Calu3 (cell line): ENCODE measurements at regions not wholly inside any gene's neighbourhood (a gene's known extent, or its start where the extent isn't known, plus 50 kb on each side); places are given as distances from the start of the nearest gene placed in this dataset.

ENCODE experiments used
- BruUV-seq: library from RNA; stranded (reverse); fragments of 400-500 nt; replicated peaks from 2 replicates; lab custom pipeline; 2021; lab: Mats Ljungman, UMichigan
- CTCF ChIA-PET: fragments of 300-600 bp; sonication (Branson Sonifier 250); formaldehyde crosslinking; loops from one replicate; lab custom pipeline; 2022; ENCODE audit warnings: antibody characterized with exemption; lab: Charles Lee
- DNase-seq: peaks from one replicate; pipeline ENCODE4 v3.0.0; 2022
- H3K27ac Mint-ChIP-seq: one replicate; pipeline ENCODE4 v1.8.0; 2022; ENCODE audit warnings: mixed read lengths; ENCODE audit not compliant: unreplicated experiment
- H3K27me3 Mint-ChIP-seq: one replicate; pipeline ENCODE4 v1.8.0; 2022; ENCODE audit warnings: mixed read lengths; ENCODE audit not compliant: unreplicated experiment
- H3K36me3 Mint-ChIP-seq: one replicate; pipeline ENCODE4 v1.8.0; 2022; ENCODE audit warnings: mild to moderate bottlenecking, moderate library complexity, mixed read lengths; ENCODE audit not compliant: insufficient read depth, unreplicated experiment
- H3K4me1 Mint-ChIP-seq: one replicate; pipeline ENCODE4 v1.8.0; 2022; ENCODE audit warnings: mild to moderate bottlenecking, low read depth, mixed read lengths; ENCODE audit not compliant: unreplicated experiment
- H3K4me3 Mint-ChIP-seq: one replicate; pipeline ENCODE4 v1.8.0; 2022; ENCODE audit warnings: mild to moderate bottlenecking, low read depth, moderate library complexity, mixed read lengths; ENCODE audit not compliant: unreplicated experiment
- H3K9me3 Mint-ChIP-seq: one replicate; pipeline ENCODE4 v1.8.0; 2022; ENCODE audit warnings: low read depth, mixed read lengths; ENCODE audit not compliant: unreplicated experiment
- intact Hi-C: fragments of 100-400 bp; cut with micrococcal nuclease; formaldehyde crosslinking; loops from one replicate; pipeline ENCODE4 v1.10.0; 2022; ENCODE audit not compliant: unreplicated experiment
- TF ChIP-seq, protein P1 (sequence below): fragments of 200-600 bp; IDR thresholded peaks from one replicate; pipeline ENCODE4 v1.8.0; 2022; ENCODE audit warnings: antibody characterized with exemption; ENCODE audit not compliant: unreplicated experiment

DNA sequence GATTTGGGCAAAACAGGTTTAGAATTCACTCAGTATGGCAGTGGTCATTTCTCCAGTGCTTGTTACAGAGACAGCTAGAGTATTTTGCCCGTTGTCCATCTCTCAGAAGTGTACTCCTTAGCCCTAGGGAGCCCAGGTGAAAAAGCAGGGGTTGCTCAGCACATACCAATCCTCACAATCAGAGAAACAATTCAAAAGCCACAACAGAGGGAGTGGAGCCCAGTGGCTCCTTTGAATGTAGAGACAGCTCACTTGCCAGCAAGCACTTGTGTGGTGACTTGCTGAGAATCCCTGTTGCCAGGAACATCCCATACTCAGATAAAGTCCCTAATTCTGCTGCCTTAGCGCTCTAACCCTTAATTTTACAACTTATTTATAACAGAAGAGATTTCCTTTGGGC, 1488.3 kb downstream of the RPA4 start:
- Mint-ChIP-seq H3K4me3 (no peak overlapping the region), H3K27me3 (no peaks in the 10 kb centered on the region), H3K9me3 (peaks cover 8% of the 10 kb centered on the region), H3K27ac (no peak overlapping the region), H3K4me1 (no peaks in the 10 kb centered on the region), H3K36me3 (no peaks in the 10 kb centered on the region)
- no peak for DNase-seq
- intact Hi-C loops = no loop called here
- TF ChIP-seq, protein P1, sequence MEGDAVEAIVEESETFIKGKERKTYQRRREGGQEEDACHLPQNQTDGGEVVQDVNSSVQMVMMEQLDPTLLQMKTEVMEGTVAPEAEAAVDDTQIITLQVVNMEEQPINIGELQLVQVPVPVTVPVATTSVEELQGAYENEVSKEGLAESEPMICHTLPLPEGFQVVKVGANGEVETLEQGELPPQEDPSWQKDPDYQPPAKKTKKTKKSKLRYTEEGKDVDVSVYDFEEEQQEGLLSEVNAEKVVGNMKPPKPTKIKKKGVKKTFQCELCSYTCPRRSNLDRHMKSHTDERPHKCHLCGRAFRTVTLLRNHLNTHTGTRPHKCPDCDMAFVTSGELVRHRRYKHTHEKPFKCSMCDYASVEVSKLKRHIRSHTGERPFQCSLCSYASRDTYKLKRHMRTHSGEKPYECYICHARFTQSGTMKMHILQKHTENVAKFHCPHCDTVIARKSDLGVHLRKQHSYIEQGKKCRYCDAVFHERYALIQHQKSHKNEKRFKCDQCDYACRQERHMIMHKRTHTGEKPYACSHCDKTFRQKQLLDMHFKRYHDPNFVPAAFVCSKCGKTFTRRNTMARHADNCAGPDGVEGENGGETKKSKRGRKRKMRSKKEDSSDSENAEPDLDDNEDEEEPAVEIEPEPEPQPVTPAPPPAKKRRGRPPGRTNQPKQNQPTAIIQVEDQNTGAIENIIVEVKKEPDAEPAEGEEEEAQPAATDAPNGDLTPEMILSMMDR = no peak
- BruUV-seq = no TSS peak
- CTCF ChIA-PET = no interaction called here

DNA sequence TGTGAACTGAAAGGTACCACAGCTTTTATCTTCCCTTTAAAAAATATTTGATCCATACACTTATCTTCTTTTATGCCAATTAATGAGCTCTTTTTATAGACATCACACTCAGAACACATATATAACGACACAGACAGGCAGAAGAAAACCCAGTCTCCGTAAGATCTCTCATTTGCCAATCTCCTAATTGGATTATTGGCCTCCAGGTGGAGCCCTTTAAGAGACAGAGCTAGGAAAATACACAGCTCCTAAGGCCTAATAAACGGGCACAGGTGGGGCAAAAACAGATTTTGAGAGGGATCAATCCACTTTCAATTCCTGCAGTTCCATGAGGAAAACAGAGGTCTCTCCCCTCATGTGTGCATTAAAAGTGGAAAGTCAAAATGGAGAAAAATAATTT, 1495.4 kb downstream of the RPA4 start:
- intact Hi-C loops = no loop called here
- BruUV-seq = no TSS peak
- H3K4me1 Mint-ChIP-seq = no peaks in the 10 kb centered on the region
- CTCF ChIA-PET = no interaction called here
- H3K9me3 Mint-ChIP-seq = peaks cover 3% of the 10 kb centered on the region
- DNase-seq = no peak
- TF ChIP-seq, protein P1 = no peak
- H3K27me3 Mint-ChIP-seq = no peaks in the 10 kb centered on the region
- H3K27ac Mint-ChIP-seq = no peak overlapping the region
- no peak overlapping the region for H3K4me3 Mint-ChIP-seq
- no peaks in the 10 kb centered on the region for H3K36me3 Mint-ChIP-seq

DNA sequence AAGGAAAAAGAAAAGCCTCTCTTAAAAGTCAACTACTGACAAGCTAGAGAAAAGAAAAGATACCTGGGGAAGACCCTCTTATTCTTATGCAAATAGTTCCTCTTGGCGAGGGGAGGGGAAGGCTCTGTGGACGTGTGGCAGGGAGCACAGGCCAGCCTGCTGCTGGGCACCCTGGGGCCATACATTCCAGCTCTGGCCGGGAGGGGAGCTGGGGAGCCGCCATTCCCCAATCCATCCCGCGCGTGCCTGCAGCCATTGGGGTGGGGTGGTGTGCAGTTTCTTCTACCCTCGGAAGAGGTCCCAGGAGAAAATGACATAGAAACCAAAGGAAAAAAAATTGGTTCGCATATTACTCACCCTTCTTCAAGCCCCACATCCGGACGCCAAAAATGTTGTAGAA, 1496.4 kb downstream of the RPA4 start:
- H3K27ac Mint-ChIP-seq = no peak overlapping the region
- no TSS peak for BruUV-seq
- H3K27me3 Mint-ChIP-seq = no peaks in the 10 kb centered on the region
- no peak overlapping the region for H3K4me3 Mint-ChIP-seq
- intact Hi-C loops = no loop called here
- no peak for DNase-seq
- peaks cover 3% of the 10 kb centered on the region for H3K9me3 Mint-ChIP-seq
- H3K36me3 Mint-ChIP-seq = no peaks in the 10 kb centered on the region
- no peaks in the 10 kb centered on the region for H3K4me1 Mint-ChIP-seq
- CTCF ChIA-PET = no interaction called here
- TF ChIP-seq, protein P1 = no peak

DNA sequence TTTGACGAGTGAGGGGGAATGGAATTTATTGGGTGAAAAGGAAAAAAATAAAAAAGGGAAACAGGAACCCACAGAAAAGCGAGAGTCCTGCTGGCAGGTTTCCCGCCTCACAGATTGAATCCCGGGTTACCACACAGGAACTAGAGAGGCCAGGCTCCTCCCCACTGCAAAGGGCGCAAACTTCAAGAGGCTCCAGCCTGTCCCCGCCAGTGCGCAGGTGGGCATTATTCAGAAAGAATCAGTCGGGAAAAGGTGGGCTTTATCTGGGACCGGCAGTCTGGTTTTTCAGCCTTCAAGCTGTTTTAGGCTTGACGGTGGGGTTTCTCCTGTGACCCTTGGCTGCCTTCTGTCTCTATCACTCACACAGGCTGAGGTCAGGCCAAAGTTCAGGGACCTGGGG, 1496.8 kb downstream of the RPA4 start:
- intact Hi-C loops = no loop called here
- TF ChIP-seq, protein P1 = no peak
- no peak for DNase-seq
- BruUV-seq = no TSS peak
- Mint-ChIP-seq H3K4me1 (no peaks in the 10 kb centered on the region), H3K9me3 (peaks cover 3% of the 10 kb centered on the region), H3K36me3 (no peaks in the 10 kb centered on the region), H3K27me3 (no peaks in the 10 kb centered on the region), H3K4me3 (no peak overlapping the region), H3K27ac (no peak overlapping the region)
- CTCF ChIA-PET = no interaction called here
